ENCODE measurements at regions not wholly inside any gene's neighbourhood (a gene's known extent, or its start where the extent isn't known, plus 50 kb on each side); places are given as distances from the start of the nearest gene placed in this dataset.

DNA sequence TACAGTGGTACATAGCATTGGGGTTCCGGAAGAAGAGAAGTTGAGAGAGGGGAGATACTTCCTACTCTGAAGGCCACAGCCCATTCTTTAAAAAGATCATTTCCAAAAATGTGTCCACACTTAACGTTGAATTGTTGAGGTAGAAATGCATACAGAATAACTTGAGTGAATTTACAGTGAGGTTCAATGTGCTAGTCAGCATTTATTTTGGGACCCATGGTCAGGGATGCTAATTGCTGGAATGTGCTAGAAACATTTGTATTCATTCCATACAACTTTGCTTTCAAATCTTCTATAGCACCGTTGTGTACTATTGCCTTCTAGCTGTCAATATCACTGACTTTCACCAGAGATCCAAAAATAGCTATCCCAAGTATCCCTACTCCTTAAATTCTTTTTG, 325.9 kb downstream of the SATB2 start:
- Histone ChIP-seq H3K4me1 (no peaks in the 10 kb centered on the region), H3K4me3 (no peak overlapping the region), H3K27ac (no peak overlapping the region), H3K27me3 (no peaks in the 10 kb centered on the region), H3K36me3 (no peaks in the 10 kb centered on the region), H3K9me3 (peaks cover 0 to 3% (median 0%) of the 10 kb centered on the region in 11 donors)
- TF ChIP-seq, protein P1, sequence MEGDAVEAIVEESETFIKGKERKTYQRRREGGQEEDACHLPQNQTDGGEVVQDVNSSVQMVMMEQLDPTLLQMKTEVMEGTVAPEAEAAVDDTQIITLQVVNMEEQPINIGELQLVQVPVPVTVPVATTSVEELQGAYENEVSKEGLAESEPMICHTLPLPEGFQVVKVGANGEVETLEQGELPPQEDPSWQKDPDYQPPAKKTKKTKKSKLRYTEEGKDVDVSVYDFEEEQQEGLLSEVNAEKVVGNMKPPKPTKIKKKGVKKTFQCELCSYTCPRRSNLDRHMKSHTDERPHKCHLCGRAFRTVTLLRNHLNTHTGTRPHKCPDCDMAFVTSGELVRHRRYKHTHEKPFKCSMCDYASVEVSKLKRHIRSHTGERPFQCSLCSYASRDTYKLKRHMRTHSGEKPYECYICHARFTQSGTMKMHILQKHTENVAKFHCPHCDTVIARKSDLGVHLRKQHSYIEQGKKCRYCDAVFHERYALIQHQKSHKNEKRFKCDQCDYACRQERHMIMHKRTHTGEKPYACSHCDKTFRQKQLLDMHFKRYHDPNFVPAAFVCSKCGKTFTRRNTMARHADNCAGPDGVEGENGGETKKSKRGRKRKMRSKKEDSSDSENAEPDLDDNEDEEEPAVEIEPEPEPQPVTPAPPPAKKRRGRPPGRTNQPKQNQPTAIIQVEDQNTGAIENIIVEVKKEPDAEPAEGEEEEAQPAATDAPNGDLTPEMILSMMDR (IDR thresholded peaks at IDR 0.05): no peak
- DNase-seq (no peak), ATAC-seq (no peak)
- WGBS, 2 donors: 43 to 49% methylated on average over 3 of the region's 3 CpGs
- intact Hi-C loops (cut with DNase I): no loop called here

DNA sequence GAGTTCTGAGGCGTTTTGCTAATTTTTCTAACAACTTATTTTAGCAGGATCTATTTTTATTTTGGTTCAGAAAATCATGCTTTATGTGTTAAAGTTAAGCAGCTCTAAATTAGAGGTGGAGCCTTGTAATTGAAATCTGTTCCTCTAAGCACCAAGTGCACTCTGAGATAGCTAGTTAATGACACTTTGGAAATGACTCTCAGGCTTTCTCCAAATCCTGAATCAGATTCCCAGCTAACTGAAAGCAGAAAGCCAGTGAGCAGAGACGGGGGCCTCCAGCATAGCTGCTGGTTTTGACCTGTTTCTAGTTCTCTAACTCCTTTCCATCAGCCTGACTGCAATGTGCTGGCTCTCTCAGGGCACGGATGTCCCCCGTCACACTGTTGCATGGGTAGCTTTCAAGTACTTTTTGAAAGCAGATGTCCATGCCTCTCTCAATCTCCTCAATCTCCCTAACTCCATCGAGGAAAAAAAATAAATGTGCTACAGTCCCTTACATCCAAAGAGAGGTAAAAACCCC, 326.5 kb downstream of the SATB2 start:
- Histone ChIP-seq H3K4me3 (no peak overlapping the region), H3K9me3 (peaks cover 0 to 4% (median 0%) of the 10 kb centered on the region in 11 donors), H3K4me1 (no peaks in the 10 kb centered on the region), H3K36me3 (no peaks in the 10 kb centered on the region), H3K27me3 (no peaks in the 10 kb centered on the region), H3K27ac (no peak overlapping the region)
- 63 to 71% methylated on average over 5 of the region's 5 CpGs for WGBS, 2 donors
- TF ChIP-seq, protein P1 (IDR thresholded peaks at IDR 0.05): no peak
- no peak for DNase-seq
- intact Hi-C loops (cut with DNase I): no loop called here
- ATAC-seq: no peak

DNA sequence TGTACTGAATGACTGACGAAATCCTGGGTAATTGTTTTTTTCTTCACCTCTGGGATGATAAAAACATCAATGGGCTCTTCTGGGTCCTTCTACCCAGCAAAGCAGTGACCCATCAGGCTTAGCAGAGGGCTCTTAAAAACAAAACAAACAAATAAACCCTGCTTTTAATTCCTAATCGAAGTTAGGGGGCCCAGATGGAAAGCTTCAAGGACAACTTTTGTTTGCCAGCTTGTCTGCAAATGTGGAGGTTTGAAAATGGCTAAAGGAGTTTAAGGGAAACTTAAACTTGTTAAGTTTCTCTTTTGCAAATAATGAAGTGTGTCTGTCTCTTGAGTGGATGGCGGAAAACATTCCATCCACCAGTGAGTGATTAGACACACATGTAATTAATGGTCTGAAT, 327.2 kb downstream of the SATB2 start:
- TF ChIP-seq, protein P1 (IDR thresholded peaks at IDR 0.05): no peak
- Histone ChIP-seq H3K27me3 (no peaks in the 10 kb centered on the region), H3K9me3 (peaks cover 0 to 4% (median 0%) of the 10 kb centered on the region in 11 donors), H3K4me1 (no peaks in the 10 kb centered on the region), H3K36me3 (no peaks in the 10 kb centered on the region), H3K27ac (no peak overlapping the region), H3K4me3 (no peak overlapping the region)
- 41 to 44% methylated on average over 3 of the region's 3 CpGs for WGBS, 2 donors
- DNase-seq: no peak
- ATAC-seq: no peak
- intact Hi-C loops (cut with DNase I): no loop called here

DNA sequence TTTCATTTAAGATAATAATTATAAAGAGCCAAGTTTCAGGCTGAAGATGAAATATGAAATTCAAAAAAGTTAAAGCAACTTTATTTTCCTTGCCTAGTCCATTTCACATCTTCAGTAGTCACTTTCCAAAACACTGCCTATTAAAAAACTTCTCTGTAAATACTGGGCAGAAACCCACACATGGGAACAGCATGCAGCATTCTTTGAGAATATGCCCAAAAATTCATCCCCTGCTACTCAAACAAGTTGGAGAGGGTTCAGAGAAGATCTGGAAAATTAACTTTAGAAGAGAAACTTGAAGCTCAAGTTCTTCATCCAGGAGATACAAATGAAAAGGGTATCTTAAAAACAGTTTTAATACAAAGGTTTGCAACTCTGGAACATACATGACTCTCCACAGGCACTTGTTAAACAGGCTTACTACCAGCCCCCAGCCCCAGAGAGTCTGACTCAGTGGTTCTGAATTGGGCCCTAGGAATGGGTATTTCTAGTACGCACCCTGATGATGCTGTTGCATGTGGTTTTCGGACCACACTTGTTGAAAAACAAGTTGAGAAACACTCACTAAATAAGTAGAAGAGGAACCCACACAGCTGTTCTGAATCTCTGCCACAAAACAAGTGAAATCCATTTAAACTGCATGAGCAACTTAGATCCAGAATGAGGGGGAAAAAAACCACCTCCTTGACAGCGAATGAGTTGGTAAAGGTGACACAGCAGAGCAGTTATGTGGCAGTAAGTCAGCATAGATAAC, 329.1 kb downstream of the SATB2 start:
- intact Hi-C loops (cut with DNase I): no loop called here
- ATAC-seq (no peak), DNase-seq (no peak)
- H3K4me3 ChIP-seq: no peak overlapping the region
- no peaks in the 10 kb centered on the region for H3K27me3 ChIP-seq
- H3K36me3 ChIP-seq: no peaks in the 10 kb centered on the region
- peaks cover 0 to 4% (median 0%) of the 10 kb centered on the region in 11 donors for H3K9me3 ChIP-seq
- 76 to 83% methylated on average over 3 of the region's 3 CpGs for WGBS, 2 donors
- no peak overlapping the region for H3K27ac ChIP-seq
- TF ChIP-seq, protein P1 (IDR thresholded peaks at IDR 0.05): no peak
- no peaks in the 10 kb centered on the region for H3K4me1 ChIP-seq
